Neural cell (in vitro differentiated cells): ENCODE measurements at regions not wholly inside any gene's neighbourhood (a gene's known extent, or its start where the extent isn't known, plus 50 kb on each side); places are given as distances from the start of the nearest gene placed in this dataset.
A peak's percentile ranks its signal among the peaks of the same experiment; 100 is the strongest.

Source experiments
- H2AFZ ChIP-seq: fragments of 200-600, 300-800 bp; sonication (generic), shearing (Covaris generic); 2 replicates; pipeline ENCODE4 v1.6.0; 2014; ENCODE audit warnings: low read depth, mild to moderate bottlenecking, antibody characterized with exemption, low read length, moderate library complexity
- H3F3A ChIP-seq: fragments of 200-600 bp; shearing (Covaris generic); 2 replicates; pipeline ENCODE4 v1.6.1; 2016; ENCODE audit warnings: mild to moderate bottlenecking, moderate library complexity, mixed read lengths, antibody characterized with exemption, low read length; ENCODE audit not compliant: insufficient read depth, poor library complexity, severe bottlenecking
- H3K27ac ChIP-seq: fragments of 200-600, 300-800 bp; sonication (generic), shearing (Covaris generic); 2 replicates; pipeline ENCODE4 v1.5.1; 2014; ENCODE audit warnings: mild to moderate bottlenecking, low read length, moderate library complexity
- H3K27me3 ChIP-seq: fragments of 300-800, 200-600 bp; sonication (generic), shearing (Covaris generic); 2 replicates; pipeline ENCODE4 v1.6.0; 2014; ENCODE audit warnings: mild to moderate bottlenecking, low read depth, low read length, moderate library complexity; ENCODE audit not compliant: insufficient read depth
- H3K36me3 ChIP-seq: fragments of 300-800, 200-600 bp; sonication (generic), shearing (Covaris generic); 2 replicates; pipeline ENCODE4 v1.5.1; 2014; ENCODE audit warnings: mild to moderate bottlenecking, antibody characterized with exemption, low read length, moderate library complexity; ENCODE audit not compliant: insufficient read depth
- H3K4me2 ChIP-seq: fragments of 300-800, 200-600 bp; sonication (generic), shearing (Covaris generic); 2 replicates; pipeline ENCODE4 v1.6.0; 2014; ENCODE audit warnings: mild to moderate bottlenecking, low read length
- H3K4me3 ChIP-seq: fragments of 300-800, 200-600 bp; sonication (generic), shearing (Covaris generic); 2 replicates; pipeline ENCODE4 v1.5.1; 2014; ENCODE audit warnings: mild to moderate bottlenecking, low read length, moderate library complexity
- H3K79me2 ChIP-seq: fragments of 200-600 bp; shearing (Covaris generic); replicated peaks from 2 replicates; pipeline ENCODE4 v1.6.0; 2014; ENCODE audit warnings: mild to moderate bottlenecking, low read length, moderate library complexity; ENCODE audit not compliant: insufficient read depth
- H3K9ac ChIP-seq: fragments of 300-800, 200-600 bp; sonication (generic), shearing (Covaris generic); 2 replicates; pipeline ENCODE4 v1.6.1; 2016; ENCODE audit warnings: mild to moderate bottlenecking, low read length, mixed read lengths
- H3K9me2 ChIP-seq: fragments of 200-600 bp; shearing (Covaris generic); 2 replicates; pipeline ENCODE4 v1.6.1; 2016; ENCODE audit warnings: mild to moderate bottlenecking, low read length, mixed read lengths; ENCODE audit not compliant: insufficient read depth
- H3K9me3 ChIP-seq: fragments of 200-600, 300-800 bp; sonication (generic), shearing (Covaris generic); 2 replicates; pipeline ENCODE4 v1.6.1; 2016; ENCODE audit warnings: mild to moderate bottlenecking, mixed run types, low read length, moderate library complexity, mixed read lengths
- H4K20me1 ChIP-seq: fragments of 200-600 bp; shearing (Covaris generic); 2 replicates; pipeline ENCODE4 v1.6.1; 2016; ENCODE audit warnings: mild to moderate bottlenecking, mixed run types; ENCODE audit not compliant: insufficient read depth
- EP300 ChIP-seq: fragments of 450-650 bp; conservative IDR thresholded peaks from 2 replicates; pipeline ENCODE4 v1.6.1; 2014; ENCODE audit warnings: antibody characterized with exemption, mild to moderate bottlenecking, moderate library complexity; ENCODE audit not compliant: poor library complexity, severe bottlenecking
- EZH2 ChIP-seq: fragments of 200-600, 300-800 bp; shearing (Covaris generic), sonication (generic); IDR thresholded peaks from 2 replicates; pipeline ENCODE4 v1.6.1; 2014; ENCODE audit warnings: antibody characterized with exemption, low read length, borderline replicate concordance, mild to moderate bottlenecking; ENCODE audit not compliant: insufficient read depth, poor library complexity, severe bottlenecking
- MXI1 ChIP-seq: fragments of 450-650 bp; conservative IDR thresholded peaks from 2 replicates; pipeline ENCODE4 v1.6.1; 2014; ENCODE audit warnings: antibody characterized with exemption, mild to moderate bottlenecking; ENCODE audit not compliant: poor library complexity, severe bottlenecking
- POLR2AphosphoS5 ChIP-seq: IDR thresholded peaks from 2 replicates; pipeline ENCODE4 v1.6.1; 2012
- RAD21 ChIP-seq: fragments of 450-650 bp; conservative IDR thresholded peaks from 2 replicates; pipeline ENCODE4 v1.6.1; 2014; ENCODE audit warnings: antibody characterized with exemption, mild to moderate bottlenecking, moderate library complexity
- REST ChIP-seq: IDR thresholded peaks from 2 replicates; pipeline ENCODE4 v1.6.1; 2012; ENCODE audit warnings: borderline replicate concordance
- SMC3 ChIP-seq: fragments of 450-650 bp; conservative IDR thresholded peaks from 2 replicates; pipeline ENCODE4 v1.6.1; 2014; ENCODE audit warnings: antibody characterized with exemption, mild to moderate bottlenecking, moderate library complexity; ENCODE audit not compliant: poor library complexity
- TAF1 ChIP-seq: IDR thresholded peaks from 2 replicates; pipeline ENCODE4 v1.6.1; 2012; ENCODE audit warnings: low read depth
- TF ChIP-seq, protein P1 (sequence below): fragments of 450-650 bp; IDR thresholded peaks from 2 replicates; pipeline ENCODE4 v1.5.1; 2014; ENCODE audit warnings: antibody characterized with exemption, mild to moderate bottlenecking, moderate library complexity; ENCODE audit not compliant: poor library complexity, severe bottlenecking

- no peaks in the 10 kb centered on the region for H3K36me3 ChIP-seq
- H3K9ac ChIP-seq, result peak overlapping the region; percentile 75
- peaks cover 33% of the 10 kb centered on the region for H3K79me2 ChIP-seq
- H3K4me2 ChIP-seq, result peak overlapping the region; percentile 88
- H3F3A ChIP-seq, result peaks cover 10% of the 10 kb centered on the region
- H2AFZ ChIP-seq, result peak overlapping the region; percentile 60
- H3K27me3 ChIP-seq, result peaks cover 3% of the 10 kb centered on the region
- H4K20me1 ChIP-seq, result no peaks in the 10 kb centered on the region
- no peak overlapping the region for H3K27ac ChIP-seq
- H3K9me2 ChIP-seq, result no peaks in the 10 kb centered on the region
- no peaks in the 10 kb centered on the region for H3K9me3 ChIP-seq
- H3K4me3 ChIP-seq, result peak overlapping the region; percentile 95
- TF ChIP-seq POLR2AphosphoS5 (peak; percentile 27), REST (no peak), MXI1 (peak; percentile 10)
- TF ChIP-seq, protein P1, sequence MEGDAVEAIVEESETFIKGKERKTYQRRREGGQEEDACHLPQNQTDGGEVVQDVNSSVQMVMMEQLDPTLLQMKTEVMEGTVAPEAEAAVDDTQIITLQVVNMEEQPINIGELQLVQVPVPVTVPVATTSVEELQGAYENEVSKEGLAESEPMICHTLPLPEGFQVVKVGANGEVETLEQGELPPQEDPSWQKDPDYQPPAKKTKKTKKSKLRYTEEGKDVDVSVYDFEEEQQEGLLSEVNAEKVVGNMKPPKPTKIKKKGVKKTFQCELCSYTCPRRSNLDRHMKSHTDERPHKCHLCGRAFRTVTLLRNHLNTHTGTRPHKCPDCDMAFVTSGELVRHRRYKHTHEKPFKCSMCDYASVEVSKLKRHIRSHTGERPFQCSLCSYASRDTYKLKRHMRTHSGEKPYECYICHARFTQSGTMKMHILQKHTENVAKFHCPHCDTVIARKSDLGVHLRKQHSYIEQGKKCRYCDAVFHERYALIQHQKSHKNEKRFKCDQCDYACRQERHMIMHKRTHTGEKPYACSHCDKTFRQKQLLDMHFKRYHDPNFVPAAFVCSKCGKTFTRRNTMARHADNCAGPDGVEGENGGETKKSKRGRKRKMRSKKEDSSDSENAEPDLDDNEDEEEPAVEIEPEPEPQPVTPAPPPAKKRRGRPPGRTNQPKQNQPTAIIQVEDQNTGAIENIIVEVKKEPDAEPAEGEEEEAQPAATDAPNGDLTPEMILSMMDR, result no peak
These were observed 101.7 kb upstream of the SVIL start for GRCh38 chr10:29736366-29737073.

DNA sequence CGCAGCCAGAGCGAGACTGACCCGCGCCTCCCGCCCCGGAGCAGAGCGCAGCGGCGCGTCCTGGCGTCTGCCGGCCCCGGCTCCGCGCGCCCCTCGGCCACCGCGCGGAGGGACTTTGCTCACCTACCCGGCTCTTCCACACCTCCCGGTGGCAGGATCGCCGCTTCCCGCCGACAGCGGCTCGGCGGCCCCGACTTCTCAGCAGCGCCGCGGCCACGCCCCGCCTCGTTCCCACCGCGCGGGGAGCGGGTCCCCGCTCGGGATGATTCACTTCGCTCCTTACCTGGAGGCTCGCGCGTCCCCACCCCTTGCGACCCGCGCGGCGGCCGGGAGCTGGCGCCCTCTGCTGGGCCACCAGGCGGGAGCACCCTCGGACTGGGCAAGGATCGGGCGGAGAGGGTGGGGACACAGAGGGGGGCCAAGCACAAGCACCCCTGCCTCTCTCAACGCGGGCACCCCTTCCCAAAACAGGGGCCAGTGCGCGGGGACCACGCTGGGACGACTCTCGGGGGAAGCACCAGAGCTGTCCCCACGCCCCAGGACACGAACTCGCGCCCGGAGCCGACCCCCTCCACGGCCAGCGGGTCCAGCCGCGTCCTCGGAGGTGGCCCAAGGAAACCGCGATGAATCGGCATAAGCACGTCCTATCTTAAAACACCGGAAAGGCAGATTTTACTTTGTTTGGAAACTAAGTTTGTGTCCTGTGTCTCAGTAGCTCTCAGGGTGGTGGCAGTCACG lies 101.0 kb upstream of the SVIL start:
- Histone ChIP-seq H3K9me2 (no peaks in the 10 kb centered on the region), H3K27me3 (peaks cover 3% of the 10 kb centered on the region), H2AFZ (peak overlapping the region; percentile 60), H3K27ac (peak overlapping the region; percentile 42), H3K36me3 (no peaks in the 10 kb centered on the region), H3K79me2 (peaks cover 40% of the 10 kb centered on the region), H4K20me1 (no peaks in the 10 kb centered on the region), H3K9ac (peak overlapping the region; percentile 75), H3F3A (peaks cover 10% of the 10 kb centered on the region), H3K4me2 (peak overlapping the region; percentile 88), H3K9me3 (no peaks in the 10 kb centered on the region), H3K4me3 (peak overlapping the region; percentile 95)
- peak; percentile 28 for TF ChIP-seq MXI1
- TF ChIP-seq POLR2AphosphoS5, result peak; percentile 64
- no peak for TF ChIP-seq EZH2
- peak; percentile 67 for TF ChIP-seq RAD21
- TF ChIP-seq EP300, result no peak
- TF ChIP-seq TAF1, result no peak
- TF ChIP-seq SMC3, result peak; percentile 73
- TF ChIP-seq, protein P1, result peak; percentile 98
- peak; percentile 48 for TF ChIP-seq REST
